ENCODE measurements at regions not wholly inside any gene's neighbourhood (a gene's known extent, or its start where the extent isn't known, plus 50 kb on each side); places are given as distances from the start of the nearest gene placed in this dataset.

GRCh38 chr1:83769594-83770318 lies 229.2 kb downstream of the TTLL7 start:
- DNase-seq, result no peak

- DNase-seq, result no peak
Observed at GRCh38 chr1:83769072-83769471, 229.9 kb downstream of the TTLL7 start.

- DNase-seq, result no peak
Observed at GRCh38 chr1:83766241-83766691, 232.7 kb downstream of the TTLL7 start.

- DNase-seq, result no peak
Observed at GRCh38 chr1:83765125-83765524, 233.8 kb downstream of the TTLL7 start.

- no peak for DNase-seq
Observed at GRCh38 chr1:83764209-83764608, 234.7 kb downstream of the TTLL7 start.

- no peak for DNase-seq
Observed at GRCh38 chr1:83763361-83764095, 235.4 kb downstream of the TTLL7 start.

- no peak for DNase-seq
Observed at GRCh38 chr1:83762416-83762815, 236.5 kb downstream of the TTLL7 start.

GRCh38 chr1:83762039-83762365 lies 236.9 kb downstream of the TTLL7 start:
- no peak for DNase-seq

GRCh38 chr1:83761167-83762038 lies 237.5 kb downstream of the TTLL7 start:
- DNase-seq, result no peak

GRCh38 chr1:83760226-83761021 lies 238.5 kb downstream of the TTLL7 start:
- DNase-seq, result no peak

GRCh38 chr1:83756984-83757717 lies 241.8 kb downstream of the TTLL7 start:
- no peak for DNase-seq

GRCh38 chr1:83751602-83752001 lies 247.3 kb downstream of the TTLL7 start:
- no peak for DNase-seq

- no peak for DNase-seq
Observed at GRCh38 chr1:83750201-83750600, 248.7 kb downstream of the TTLL7 start.

GRCh38 chr1:83747853-83748482 lies 251.0 kb downstream of the TTLL7 start:
- no peak for DNase-seq

- no peak for DNase-seq
Observed at GRCh38 chr1:83746234-83746633, 252.7 kb downstream of the TTLL7 start.

- no peak for DNase-seq
Observed at GRCh38 chr1:83742446-83742845, 256.5 kb downstream of the TTLL7 start.

- DNase-seq, result no peak
Observed at GRCh38 chr1:83741770-83742169, 257.2 kb downstream of the TTLL7 start.

GRCh38 chr1:83741348-83741747 lies 257.6 kb downstream of the TTLL7 start:
- DNase-seq, result no peak

- no peak for DNase-seq
Observed at GRCh38 chr1:83735526-83735925, 263.4 kb downstream of the TTLL7 start.

GRCh38 chr1:83734420-83734819 lies 264.5 kb downstream of the TTLL7 start:
- no peak for DNase-seq

- no peak for DNase-seq
Observed at GRCh38 chr1:83725735-83726360, 273.1 kb downstream of the TTLL7 start.

Measured in NK-92 treated with Interleukin-12 subunit alpha and Interleukin-12 subunit beta, amount 100 ng/mL, for 24 hours (cell line).